Testis (tissue), 2 donors: ENCODE measurements at regions not wholly inside any gene's neighbourhood (a gene's known extent, or its start where the extent isn't known, plus 50 kb on each side); places are given as distances from the start of the nearest gene placed in this dataset.

Experiments
- POLR2A ChIP-seq: fragments of 450-650 bp; IDR thresholded peaks from one replicate; pipeline ENCODE4 v1.6.1; 2017; ENCODE audit warnings: antibody characterized with exemption, mild to moderate bottlenecking, moderate library complexity
- TF ChIP-seq, protein P1 (sequence below), 3 experiments: fragments of 450-650 bp in 2 of 3; fragments of 200-600 bp in 1 of 3; sonication (generic) in 1 of 3; IDR thresholded peaks; one replicate each; pipeline ENCODE4 v1.5.1; 2016 to 2019; ENCODE audit warnings: antibody characterized with exemption in 3 of 3, mild to moderate bottlenecking in 2 of 3, moderate library complexity in 1 of 3

DNA sequence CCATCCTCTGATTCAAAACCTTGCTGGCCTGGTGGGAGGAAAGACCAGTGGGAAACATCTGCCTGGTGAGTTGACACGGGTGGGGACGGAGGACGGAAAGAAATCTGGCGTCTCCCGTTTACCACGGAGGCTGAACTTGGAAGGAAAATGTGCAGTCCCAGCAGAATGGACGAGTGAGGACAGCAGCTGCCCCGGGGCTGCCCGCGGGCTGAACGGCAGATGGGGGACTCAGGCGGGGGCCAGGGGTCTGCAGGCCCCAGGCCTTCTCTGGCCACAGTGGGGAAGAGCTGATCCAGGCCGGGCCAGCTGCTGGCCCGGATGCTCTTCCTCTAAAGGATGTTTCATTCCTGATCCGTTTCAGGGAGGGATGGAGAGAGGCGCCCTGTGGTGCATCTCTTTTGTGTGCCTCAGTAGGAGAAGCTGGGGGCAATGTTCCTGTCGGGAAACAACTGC, 147.5 kb upstream of the CHST15 start:
- TF ChIP-seq, protein P1, sequence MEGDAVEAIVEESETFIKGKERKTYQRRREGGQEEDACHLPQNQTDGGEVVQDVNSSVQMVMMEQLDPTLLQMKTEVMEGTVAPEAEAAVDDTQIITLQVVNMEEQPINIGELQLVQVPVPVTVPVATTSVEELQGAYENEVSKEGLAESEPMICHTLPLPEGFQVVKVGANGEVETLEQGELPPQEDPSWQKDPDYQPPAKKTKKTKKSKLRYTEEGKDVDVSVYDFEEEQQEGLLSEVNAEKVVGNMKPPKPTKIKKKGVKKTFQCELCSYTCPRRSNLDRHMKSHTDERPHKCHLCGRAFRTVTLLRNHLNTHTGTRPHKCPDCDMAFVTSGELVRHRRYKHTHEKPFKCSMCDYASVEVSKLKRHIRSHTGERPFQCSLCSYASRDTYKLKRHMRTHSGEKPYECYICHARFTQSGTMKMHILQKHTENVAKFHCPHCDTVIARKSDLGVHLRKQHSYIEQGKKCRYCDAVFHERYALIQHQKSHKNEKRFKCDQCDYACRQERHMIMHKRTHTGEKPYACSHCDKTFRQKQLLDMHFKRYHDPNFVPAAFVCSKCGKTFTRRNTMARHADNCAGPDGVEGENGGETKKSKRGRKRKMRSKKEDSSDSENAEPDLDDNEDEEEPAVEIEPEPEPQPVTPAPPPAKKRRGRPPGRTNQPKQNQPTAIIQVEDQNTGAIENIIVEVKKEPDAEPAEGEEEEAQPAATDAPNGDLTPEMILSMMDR (IDR thresholded peaks at IDR 0.05): no peak
- no peak for TF ChIP-seq POLR2A
